ENCODE measurements at regions not wholly inside any gene's neighbourhood (a gene's known extent, or its start where the extent isn't known, plus 50 kb on each side); places are given as distances from the start of the nearest gene placed in this dataset.

DNA sequence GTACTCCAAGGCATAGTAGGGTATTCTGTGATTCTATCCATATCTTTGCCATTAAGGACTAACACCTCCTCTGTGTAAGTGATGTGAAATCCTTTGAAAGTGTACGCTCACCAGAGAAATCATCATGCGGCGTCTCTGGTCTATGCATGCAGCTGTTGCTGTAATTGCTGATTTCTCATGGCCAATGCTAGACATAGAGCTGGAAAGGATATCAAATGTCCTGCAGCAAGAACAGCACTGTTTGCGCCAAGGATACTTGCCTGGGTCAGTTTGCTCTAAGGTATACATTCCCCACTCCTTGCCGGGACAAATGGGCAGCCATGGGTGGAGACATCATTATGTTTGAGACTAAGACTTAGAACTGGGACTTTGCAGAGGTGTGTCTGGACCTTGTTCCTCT lies 896.4 kb downstream of the BCL11B start:
- Histone ChIP-seq H3K27me3 (ENCODE audit: insufficient read depth, low read length) (no peaks in the 10 kb centered on the region), H2BK12ac (ENCODE audit: low read length) (no peak overlapping the region), H3K4ac (ENCODE audit: low read depth, low read length) (no peak overlapping the region), H3K9ac (ENCODE audit: low read length) (no peak overlapping the region), H3K4me1 (ENCODE audit: control insufficient read depth in 1 of 2, insufficient read depth in 2 of 2, low read length in 2 of 2) (no peaks in the 10 kb centered on the region), H3K79me2 (ENCODE audit: control insufficient read depth, insufficient read depth, low read length, poor library complexity) (no peaks in the 10 kb centered on the region), H3K4me2 (ENCODE audit: low read length) (no peak overlapping the region), H2BK5ac (ENCODE audit: low read depth, low read length, poor library complexity) (no peak overlapping the region), H2AFZ (ENCODE audit: insufficient read depth, low read length, poor library complexity) (no peak overlapping the region), H4K8ac (ENCODE audit: low read depth, low read length) (no peak overlapping the region), H4K91ac (ENCODE audit: low read depth, low read length) (no peak overlapping the region), H3K9me3 (ENCODE audit: insufficient read depth, low read depth, low read length) (no peaks in the 10 kb centered on the region), H2BK120ac (ENCODE audit: insufficient read depth, low read length, poor library complexity) (no peak overlapping the region), H3K27ac (ENCODE audit: low read depth, low read length) (no peak overlapping the region), H4K12ac (ENCODE audit: low read depth, low read length) (no peak overlapping the region), H2AK5ac (ENCODE audit: low read length) (no peak overlapping the region), H3K23ac (ENCODE audit: low read length) (no peak overlapping the region), H3K18ac (ENCODE audit: low read length) (no peak overlapping the region), H3K4me3 (ENCODE audit: low read depth, low read length) (no peak overlapping the region), H3K36me3 (ENCODE audit: control insufficient read depth in 1 of 2, insufficient read depth in 2 of 2, low read length in 2 of 2) (no peaks in the 10 kb centered on the region), H3K14ac (ENCODE audit: low read length) (no peak overlapping the region), H3K79me1 (ENCODE audit: low read length) (no peaks in the 10 kb centered on the region)
- WGBS (ENCODE audit: extremely low coverage, insufficient coverage, insufficient read length), result no CpG with 5 or more reads among the region's 5 CpGs
- no peak for DNase-seq

DNA sequence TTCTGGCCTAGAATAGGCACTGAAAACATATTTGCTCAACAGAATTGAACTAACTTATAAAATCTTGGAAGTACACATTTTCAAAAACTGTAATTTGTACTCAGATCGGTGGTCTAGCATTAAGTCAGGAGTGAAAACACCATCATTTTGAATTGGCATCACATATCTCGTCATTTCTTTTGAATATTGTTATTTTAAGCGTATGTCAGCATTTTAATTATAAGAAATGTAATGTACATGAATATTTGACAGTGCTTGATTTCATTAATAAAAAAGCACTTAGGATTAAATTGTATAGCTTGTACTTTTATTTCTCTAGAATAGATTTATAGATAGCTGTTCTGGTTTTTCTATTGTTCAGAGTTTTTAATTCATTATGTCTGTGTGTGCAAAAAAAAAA lies 892.2 kb downstream of the BCL11B start:
- Histone ChIP-seq H4K8ac (ENCODE audit: low read depth, low read length) (no peak overlapping the region), H2AFZ (ENCODE audit: insufficient read depth, low read length, poor library complexity) (no peak overlapping the region), H3K79me1 (ENCODE audit: low read length) (no peaks in the 10 kb centered on the region), H3K36me3 (ENCODE audit: control insufficient read depth in 1 of 2, insufficient read depth in 2 of 2, low read length in 2 of 2) (no peaks in the 10 kb centered on the region), H2BK120ac (ENCODE audit: insufficient read depth, low read length, poor library complexity) (no peak overlapping the region), H3K23ac (ENCODE audit: low read length) (no peak overlapping the region), H4K12ac (ENCODE audit: low read depth, low read length) (no peak overlapping the region), H3K4me2 (ENCODE audit: low read length) (no peak overlapping the region), H3K27me3 (ENCODE audit: insufficient read depth, low read length) (no peaks in the 10 kb centered on the region), H2AK5ac (ENCODE audit: low read length) (no peak overlapping the region), H3K9ac (ENCODE audit: low read length) (no peak overlapping the region), H2BK5ac (ENCODE audit: low read depth, low read length, poor library complexity) (no peak overlapping the region), H3K4ac (ENCODE audit: low read depth, low read length) (no peak overlapping the region), H3K79me2 (ENCODE audit: control insufficient read depth, insufficient read depth, low read length, poor library complexity) (no peaks in the 10 kb centered on the region), H3K9me3 (ENCODE audit: insufficient read depth, low read depth, low read length) (no peaks in the 10 kb centered on the region), H3K14ac (ENCODE audit: low read length) (no peak overlapping the region), H3K18ac (ENCODE audit: low read length) (no peak overlapping the region), H4K91ac (ENCODE audit: low read depth, low read length) (no peak overlapping the region), H3K27ac (ENCODE audit: low read depth, low read length) (no peak overlapping the region), H3K4me1 (ENCODE audit: control insufficient read depth in 1 of 2, insufficient read depth in 2 of 2, low read length in 2 of 2) (no peaks in the 10 kb centered on the region), H2BK12ac (ENCODE audit: low read length) (no peak overlapping the region), H3K4me3 (ENCODE audit: low read depth, low read length) (no peak overlapping the region)
- DNase-seq, result no peak
- no CpG with 5 or more reads among the region's 3 CpGs for WGBS (ENCODE audit: extremely low coverage, insufficient coverage, insufficient read length)

DNA sequence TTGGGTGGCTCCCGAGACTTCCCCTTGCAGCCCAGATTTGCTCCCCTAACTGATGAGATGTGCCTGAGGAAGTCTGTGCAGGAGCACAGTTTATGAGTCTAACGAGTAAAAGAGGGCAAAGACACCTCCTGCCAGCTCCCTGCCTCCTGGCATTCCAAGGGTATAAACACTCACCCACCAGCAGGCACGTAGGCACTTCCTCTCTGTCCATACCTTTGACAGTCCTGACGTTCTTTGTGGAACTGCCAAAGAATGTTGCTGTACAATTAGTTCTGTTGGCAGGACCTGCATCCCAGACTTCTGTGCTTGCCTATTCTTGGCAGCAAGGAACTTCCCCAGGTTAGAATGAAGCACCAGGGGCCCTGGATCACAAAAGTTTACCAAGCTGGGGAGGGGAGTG lies 889.3 kb downstream of the BCL11B start:
- Histone ChIP-seq H3K4me1 (ENCODE audit: control insufficient read depth in 1 of 2, insufficient read depth in 2 of 2, low read length in 2 of 2) (no peaks in the 10 kb centered on the region), H3K9me3 (ENCODE audit: insufficient read depth, low read depth, low read length) (no peaks in the 10 kb centered on the region), H2BK120ac (ENCODE audit: insufficient read depth, low read length, poor library complexity) (no peak overlapping the region), H3K14ac (ENCODE audit: low read length) (no peak overlapping the region), H2BK12ac (ENCODE audit: low read length) (no peak overlapping the region), H3K4me3 (ENCODE audit: low read depth, low read length) (no peak overlapping the region), H4K12ac (ENCODE audit: low read depth, low read length) (no peak overlapping the region), H3K27ac (ENCODE audit: low read depth, low read length) (no peak overlapping the region), H3K27me3 (ENCODE audit: insufficient read depth, low read length) (no peaks in the 10 kb centered on the region), H2BK5ac (ENCODE audit: low read depth, low read length, poor library complexity) (no peak overlapping the region), H4K8ac (ENCODE audit: low read depth, low read length) (no peak overlapping the region), H3K4me2 (ENCODE audit: low read length) (no peak overlapping the region), H4K91ac (ENCODE audit: low read depth, low read length) (no peak overlapping the region), H3K79me2 (ENCODE audit: control insufficient read depth, insufficient read depth, low read length, poor library complexity) (no peaks in the 10 kb centered on the region), H3K23ac (ENCODE audit: low read length) (no peak overlapping the region), H3K36me3 (ENCODE audit: control insufficient read depth in 1 of 2, insufficient read depth in 2 of 2, low read length in 2 of 2) (no peaks in the 10 kb centered on the region), H3K18ac (ENCODE audit: low read length) (no peak overlapping the region), H3K9ac (ENCODE audit: low read length) (no peak overlapping the region), H2AFZ (ENCODE audit: insufficient read depth, low read length, poor library complexity) (no peak overlapping the region), H3K79me1 (ENCODE audit: low read length) (no peaks in the 10 kb centered on the region), H3K4ac (ENCODE audit: low read depth, low read length) (no peak overlapping the region), H2AK5ac (ENCODE audit: low read length) (no peak overlapping the region)
- peak; percentile 33 to 60 for DNase-seq
- WGBS (ENCODE audit: extremely low coverage, insufficient coverage, insufficient read length), result no CpG with 5 or more reads among the region's 4 CpGs

GRCh38 chr14:98385851-98386250 lies 886.1 kb downstream of the BCL11B start:
- Histone ChIP-seq H4K8ac (ENCODE audit: low read depth, low read length) (no peak overlapping the region), H4K12ac (ENCODE audit: low read depth, low read length) (no peak overlapping the region), H3K4me2 (ENCODE audit: low read length) (no peak overlapping the region), H3K23ac (ENCODE audit: low read length) (no peak overlapping the region), H2BK12ac (ENCODE audit: low read length) (no peak overlapping the region), H2BK120ac (ENCODE audit: insufficient read depth, low read length, poor library complexity) (no peak overlapping the region), H4K91ac (ENCODE audit: low read depth, low read length) (no peak overlapping the region), H3K36me3 (ENCODE audit: control insufficient read depth in 1 of 2, insufficient read depth in 2 of 2, low read length in 2 of 2) (no peaks in the 10 kb centered on the region), H3K27ac (ENCODE audit: low read depth, low read length) (no peak overlapping the region), H3K9ac (ENCODE audit: low read length) (no peak overlapping the region), H3K4ac (ENCODE audit: low read depth, low read length) (no peak overlapping the region), H3K18ac (ENCODE audit: low read length) (no peak overlapping the region), H3K4me3 (ENCODE audit: low read depth, low read length) (no peak overlapping the region), H3K27me3 (ENCODE audit: insufficient read depth, low read length) (no peaks in the 10 kb centered on the region), H3K4me1 (ENCODE audit: control insufficient read depth in 1 of 2, insufficient read depth in 2 of 2, low read length in 2 of 2) (no peaks in the 10 kb centered on the region), H3K9me3 (ENCODE audit: insufficient read depth, low read depth, low read length) (no peaks in the 10 kb centered on the region), H3K79me1 (ENCODE audit: low read length) (no peaks in the 10 kb centered on the region), H2AK5ac (ENCODE audit: low read length) (no peak overlapping the region), H3K14ac (ENCODE audit: low read length) (no peak overlapping the region), H3K79me2 (ENCODE audit: control insufficient read depth, insufficient read depth, low read length, poor library complexity) (no peaks in the 10 kb centered on the region), H2BK5ac (ENCODE audit: low read depth, low read length, poor library complexity) (no peak overlapping the region), H2AFZ (ENCODE audit: insufficient read depth, low read length, poor library complexity) (no peak overlapping the region)
- WGBS (ENCODE audit: extremely low coverage, insufficient coverage, insufficient read length), result no CpG with 5 or more reads among the region's 3 CpGs
- DNase-seq, result no peak
